Heart right ventricle (tissue), 16 donors: ENCODE measurements at regions not wholly inside any gene's neighbourhood (a gene's known extent, or its start where the extent isn't known, plus 50 kb on each side); places are given as distances from the start of the nearest gene placed in this dataset.

ENCODE experiments used
- ATAC-seq, 8 donors: fragments of 200-7000 bp; cut with Tn5 transposase; one replicate each; pipeline ENCODE4 v1.9.1; 2020; ENCODE audit warnings: mild to moderate bottlenecking in 8 of 8, moderate library complexity in 8 of 8, moderate number of reproducible peaks in 1 of 8
- DNase-seq, 2 donors: peaks; one replicate each; pipeline ENCODE4 v3.0.0-alpha.2; 2020
- H3K27ac ChIP-seq, 10 donors: fragments of 200-600 bp; sonication (generic) in 2 of 10; one replicate each; pipeline versions ENCODE4 v1.5.0 to v1.8.0; 2020 to 2022; ENCODE audit warnings: mild to moderate bottlenecking in 3 of 10
- H3K27me3 ChIP-seq, 7 donors: fragments of 200-600 bp; one replicate each; pipeline ENCODE4 v1.8.0; 2021 to 2022; ENCODE audit warnings: mild to moderate bottlenecking in 2 of 7
- H3K36me3 ChIP-seq, 9 donors: fragments of 200-600 bp; sonication (generic) in 1 of 9; one replicate each; pipeline versions ENCODE4 v1.5.0 to v1.8.0; 2020 to 2022; ENCODE audit warnings: mild to moderate bottlenecking in 2 of 9
- H3K4me1 ChIP-seq, 9 donors: fragments of 200-600 bp; sonication (generic) in 1 of 9; one replicate each; pipeline versions ENCODE4 v1.5.0 to v1.8.0; 2020 to 2022; ENCODE audit warnings: mild to moderate bottlenecking in 4 of 9
- H3K4me3 ChIP-seq, 10 donors: fragments of 200-600 bp; sonication (generic) in 2 of 10; one replicate each; pipeline versions ENCODE4 v1.5.0 to v1.8.0; 2020 to 2022; ENCODE audit warnings: mild to moderate bottlenecking in 7 of 10, moderate library complexity in 2 of 10
- H3K9me3 ChIP-seq, 11 donors: fragments of 200-600 bp in 10 of 11; sonication (generic) in 2 of 11; one replicate each; pipeline versions ENCODE4 v1.5.0 to v1.8.0; 2013 to 2022; ENCODE audit warnings: mild to moderate bottlenecking in 2 of 11, control low read depth in 1 of 11, moderate library complexity in 1 of 11
- WGBS, 2 donors: extraction: QIAGEN DNeasy Blood & Tissue Kit; methylation state at CpG; one replicate each; pipeline ENCODE4 v1.1.7; 2013; ENCODE audit warnings: inconsistent platforms in 1 of 2; 5-methylcytosine and 5-hydroxymethylcytosine counted together
- intact Hi-C, 10 donors: fragments of 100-400 bp; cut with DNase I; formaldehyde crosslinking; loops; one replicate each; pipeline versions ENCODE4 v1.11.1 to v1.14.2; 2022
- TF ChIP-seq, protein P1 (sequence below), 9 donors: fragments of 200-600 bp; sonication (generic) in 2 of 9; IDR thresholded peaks; one replicate each; pipeline versions ENCODE4 v1.5.0 to v1.8.0; 2021 to 2022; ENCODE audit warnings: antibody characterized with exemption in 9 of 9, mild to moderate bottlenecking in 5 of 9, moderate library complexity in 1 of 9
- donor health status: Arrhythmogenic right ventricular cardiomyopathy.
- donor health status: ischemic (EF 13 %, LVEDD 7.1; RV severe dilation, severe dysfunction).
- donor health status: healthy with polysubstance abuse.
- donor health status: DM: no; HTN: yes; CAD: no.
- donor health status: DM: no; HTN: no; CAD: no.
- donor health status: ischemic (EF 25% LVEDD 6.9; RV normal size, moderate dysfunction).
- donor health status: ischemic (EF 25% LVEDD 5.7; RV mildly dilated, moderate dysfunction).
- donor health status: healthy.
- donor health status: DM: yes; HTN: yes; CAD: no.
- donor health status: Ischemic cardiomyopathy.
- donor health status: ischemic (EF 35%, LVEDD 5.7; RV mildly dilated, moderate dysfunction).
- donor health status: nonischemic (EF 11% LVEDD 7.7; RV severe dilation, severe dysfunction).
- donor health status: DM: yes; HTN: yes; CAD: no.
- donor health status: PGD.
- donor health status: ischemic (EF 29% LVEDD 5.4; RV normal size, mild dysfunction).
- donor health status: nonischemic (EF 23%, LVEDD 6.1; RV moderate dilation, normal function).

DNA sequence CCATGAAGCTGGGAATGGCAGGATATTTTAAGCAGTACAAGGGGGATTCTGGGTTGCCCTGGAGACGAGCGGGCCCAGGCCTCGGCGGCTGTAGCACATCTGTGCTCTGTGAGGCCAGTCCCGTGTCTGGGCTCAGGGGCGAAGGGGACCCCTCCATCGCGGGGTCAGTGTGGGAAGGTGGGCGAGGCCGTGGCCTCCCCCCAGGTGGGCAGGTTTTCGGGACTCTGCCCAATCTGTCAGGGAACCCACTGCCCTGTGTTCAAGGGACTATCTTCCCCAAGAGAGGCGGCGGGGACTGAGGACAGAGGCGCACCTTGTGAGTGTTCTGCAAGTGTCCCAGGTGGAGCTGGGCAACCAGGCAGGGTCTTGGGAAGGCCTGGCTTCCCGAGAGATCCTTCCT, 336.6 kb downstream of the CTTN start:
- H3K36me3 ChIP-seq = no peaks in the 10 kb centered on the region
- H3K9me3 ChIP-seq = no peaks in the 10 kb centered on the region
- DNase-seq (no peak), ATAC-seq (no peak)
- WGBS, 2 donors = 85 to 87% methylated on average over 15 of the region's 15 CpGs
- intact Hi-C loops = no loop called here
- TF ChIP-seq, protein P1, sequence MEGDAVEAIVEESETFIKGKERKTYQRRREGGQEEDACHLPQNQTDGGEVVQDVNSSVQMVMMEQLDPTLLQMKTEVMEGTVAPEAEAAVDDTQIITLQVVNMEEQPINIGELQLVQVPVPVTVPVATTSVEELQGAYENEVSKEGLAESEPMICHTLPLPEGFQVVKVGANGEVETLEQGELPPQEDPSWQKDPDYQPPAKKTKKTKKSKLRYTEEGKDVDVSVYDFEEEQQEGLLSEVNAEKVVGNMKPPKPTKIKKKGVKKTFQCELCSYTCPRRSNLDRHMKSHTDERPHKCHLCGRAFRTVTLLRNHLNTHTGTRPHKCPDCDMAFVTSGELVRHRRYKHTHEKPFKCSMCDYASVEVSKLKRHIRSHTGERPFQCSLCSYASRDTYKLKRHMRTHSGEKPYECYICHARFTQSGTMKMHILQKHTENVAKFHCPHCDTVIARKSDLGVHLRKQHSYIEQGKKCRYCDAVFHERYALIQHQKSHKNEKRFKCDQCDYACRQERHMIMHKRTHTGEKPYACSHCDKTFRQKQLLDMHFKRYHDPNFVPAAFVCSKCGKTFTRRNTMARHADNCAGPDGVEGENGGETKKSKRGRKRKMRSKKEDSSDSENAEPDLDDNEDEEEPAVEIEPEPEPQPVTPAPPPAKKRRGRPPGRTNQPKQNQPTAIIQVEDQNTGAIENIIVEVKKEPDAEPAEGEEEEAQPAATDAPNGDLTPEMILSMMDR (IDR thresholded peaks at IDR 0.05) = no peak
- H3K27me3 ChIP-seq = peaks cover 0 to 7% (median 0%) of the 10 kb centered on the region in 7 donors
- no peak overlapping the region for H3K27ac ChIP-seq
- no peak overlapping the region for H3K4me3 ChIP-seq
- H3K4me1 ChIP-seq = no peaks in the 10 kb centered on the region

DNA sequence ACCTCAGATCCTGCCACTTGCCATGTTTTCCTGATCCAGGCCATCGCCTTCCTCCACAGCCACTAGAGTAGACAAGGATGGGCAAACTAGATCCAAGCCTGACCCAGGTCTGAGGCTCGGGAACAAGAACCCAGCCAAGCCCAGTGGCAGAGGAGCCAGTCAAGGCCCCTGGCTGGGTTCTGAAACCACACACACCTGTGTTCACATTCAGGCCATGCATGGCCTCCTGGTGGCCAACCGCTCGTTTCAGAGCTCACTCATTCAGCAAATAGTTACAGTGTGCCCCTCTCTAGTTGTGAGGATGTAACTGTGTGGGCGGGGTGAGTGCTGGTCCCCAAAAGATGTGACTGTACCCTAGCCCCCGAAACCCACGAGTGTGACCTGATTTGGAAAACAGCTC, 337.6 kb downstream of the CTTN start:
- DNase-seq (no peak), ATAC-seq (no peak)
- TF ChIP-seq, protein P1 (IDR thresholded peaks at IDR 0.05) = no peak
- Histone ChIP-seq H3K4me1 (no peaks in the 10 kb centered on the region), H3K27me3 (peaks cover 0 to 15% (median 4%) of the 10 kb centered on the region in 7 donors), H3K9me3 (no peaks in the 10 kb centered on the region), H3K4me3 (no peak overlapping the region), H3K27ac (no peak overlapping the region), H3K36me3 (no peaks in the 10 kb centered on the region)
- intact Hi-C loops = no loop called here
- WGBS, 2 donors = 81 to 84% methylated on average over 7 of the region's 7 CpGs

- 80 to 83% methylated on average over 9 of the region's 9 CpGs for WGBS, 2 donors
- Histone ChIP-seq H3K27ac (no peak overlapping the region), H3K27me3 (peaks cover 0 to 18% (median 7%) of the 10 kb centered on the region in 7 donors), H3K4me1 (no peaks in the 10 kb centered on the region), H3K9me3 (no peaks in the 10 kb centered on the region), H3K36me3 (no peaks in the 10 kb centered on the region), H3K4me3 (no peak overlapping the region)
- ATAC-seq (no peak), DNase-seq (no peak)
- intact Hi-C loops = no loop called here
- TF ChIP-seq, protein P1 (IDR thresholded peaks at IDR 0.05) = no peak
Measured at GRCh38 chr11:70736461-70736860, 338.1 kb downstream of the CTTN start.

DNA sequence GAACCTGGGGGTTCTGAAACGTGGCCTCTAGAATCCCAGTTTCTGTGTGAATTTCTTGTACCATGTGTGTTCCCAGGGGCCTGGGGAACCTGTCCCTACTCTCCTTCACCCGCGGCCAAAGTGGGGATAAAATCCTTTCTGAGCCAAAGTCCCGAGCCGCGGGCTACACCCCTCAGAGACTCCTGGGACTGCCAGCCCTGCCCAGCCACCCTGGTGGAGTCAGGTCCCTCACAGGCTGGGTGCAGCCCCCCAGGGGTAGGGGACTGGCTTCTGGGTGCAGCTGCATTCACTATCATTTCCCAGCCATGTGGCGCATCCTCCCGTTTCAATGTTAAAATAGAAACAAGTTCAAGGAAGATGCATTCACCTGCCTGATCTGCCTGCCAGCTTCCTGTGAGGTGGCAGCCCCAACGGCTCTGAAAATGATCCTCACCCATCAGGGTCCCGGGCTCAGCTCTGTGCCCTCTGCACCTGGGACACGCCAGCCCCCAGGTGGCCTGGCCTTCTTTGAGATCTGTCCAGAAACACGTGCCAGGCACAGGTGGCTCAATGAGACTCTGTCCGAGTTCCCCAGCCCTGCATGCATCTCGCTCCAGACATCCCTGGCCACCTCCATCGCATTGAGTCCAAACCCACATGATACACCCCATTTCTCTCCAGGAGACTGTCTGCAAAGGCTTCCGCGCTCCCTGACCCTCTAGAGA, 338.8 kb downstream of the CTTN start:
- no peak overlapping the region for H3K4me3 ChIP-seq
- H3K27ac ChIP-seq = no peak overlapping the region
- ATAC-seq (no peak), DNase-seq (no peak)
- 81 to 82% methylated on average over 17 of the region's 17 CpGs for WGBS, 2 donors
- no peaks in the 10 kb centered on the region for H3K4me1 ChIP-seq
- H3K9me3 ChIP-seq = no peaks in the 10 kb centered on the region
- no peaks in the 10 kb centered on the region for H3K36me3 ChIP-seq
- H3K27me3 ChIP-seq = peaks cover 0 to 25% (median 12%) of the 10 kb centered on the region in 7 donors
- intact Hi-C loops = no loop called here
- TF ChIP-seq, protein P1 (IDR thresholded peaks at IDR 0.05) = no peak
